ENCODE measurements at regions not wholly inside any gene's neighbourhood (a gene's known extent, or its start where the extent isn't known, plus 50 kb on each side); places are given as distances from the start of the nearest gene placed in this dataset.
A peak's percentile ranks its signal among the peaks of the same experiment; 100 is the strongest.

DNA sequence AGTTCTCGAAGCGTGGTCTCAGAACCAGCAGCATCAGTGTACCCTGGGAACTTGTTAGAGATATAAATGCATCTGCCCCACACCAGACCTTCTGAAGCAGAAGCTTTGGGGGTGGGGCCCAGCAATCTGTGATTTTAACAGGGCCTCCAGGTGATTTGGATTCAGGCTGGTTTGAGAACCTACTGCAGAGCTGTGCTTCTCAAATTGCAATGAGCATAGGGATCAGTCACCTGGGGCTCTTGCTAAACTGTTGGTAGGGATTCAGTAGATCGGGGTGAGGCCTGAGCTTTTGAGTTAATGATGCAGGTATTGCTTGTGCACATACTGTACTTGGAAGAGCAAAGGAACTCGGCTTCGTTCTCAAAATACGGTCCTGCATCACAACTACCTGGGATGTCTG, 243.6 kb upstream of the PODXL start:
- FAIRE-seq (no peak), ATAC-seq (no peak), DNase-seq (ENCODE audit: low read depth in 1 of 2, low spot score in 1 of 2) (no peak)
- H3K4me3 ChIP-seq = no peak overlapping the region
- WGBS (ENCODE audit: missing lambda C conversion rate) = 53% methylated on average over 6 of the region's 6 CpGs
- H3K27ac ChIP-seq = no peak overlapping the region
- no peaks in the 10 kb centered on the region for H3K4me1 ChIP-seq
- TF ChIP-seq NPAS2 (CRISPR knock-in tag; IDR thresholded peaks at IDR 0.05; ENCODE audit: borderline replicate concordance) (no peak), RAD21 (conservative IDR thresholded peaks at IDR 0.05 in 1 of 2, IDR thresholded peaks at IDR 0.05 in 1 of 2) (no peak)
- H3K4me2 ChIP-seq = no peak overlapping the region
- no peaks in the 10 kb centered on the region for H3K9me3 ChIP-seq
- CTCF ChIA-PET = no interaction called here
- POLR2A ChIA-PET = no interaction called here

DNA sequence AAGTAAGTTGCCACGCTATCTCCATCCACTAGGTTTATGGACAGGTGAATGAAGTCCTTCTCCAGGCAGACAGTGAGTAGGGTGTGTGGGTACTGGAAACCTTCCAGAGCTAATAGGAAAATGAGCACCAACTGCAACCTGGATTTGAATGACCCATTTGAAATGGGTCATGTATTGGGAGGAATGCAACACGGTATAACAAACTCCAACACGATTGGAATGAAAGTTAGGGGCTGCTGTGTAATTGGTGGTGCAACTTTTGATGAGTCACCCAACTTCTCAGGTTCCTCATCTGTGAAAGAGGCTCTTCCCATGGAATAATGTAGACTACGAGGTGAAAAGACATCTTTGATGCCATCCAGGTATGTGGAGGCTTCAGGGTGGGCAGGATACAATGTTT, 241.4 kb upstream of the PODXL start:
- Histone ChIP-seq H3K4me1 (no peaks in the 10 kb centered on the region), H3K4me3 (no peak overlapping the region), H3K4me2 (no peak overlapping the region), H3K9me3 (no peaks in the 10 kb centered on the region), H3K27ac (no peak overlapping the region)
- ChIA-PET POLR2A (no interaction called here), CTCF (no interaction called here)
- no peak for DNase-seq (ENCODE audit: low read depth in 1 of 2, low spot score in 1 of 2)
- no peak for ATAC-seq
- 5% methylated on average over 4 of the region's 4 CpGs for WGBS (ENCODE audit: missing lambda C conversion rate)
- no peak for TF ChIP-seq NFE2L2 (conservative IDR thresholded peaks at IDR 0.05; ENCODE audit: low read length)
- TF ChIP-seq FOSL2 (IDR thresholded peaks at IDR 0.05) = no peak
- peak; percentile 33; the same call in 1 of the 2 replicates for TF ChIP-seq FOSL2 (CRISPR knock-in tag; IDR thresholded peaks at IDR 0.05)
- no peak for FAIRE-seq

DNA sequence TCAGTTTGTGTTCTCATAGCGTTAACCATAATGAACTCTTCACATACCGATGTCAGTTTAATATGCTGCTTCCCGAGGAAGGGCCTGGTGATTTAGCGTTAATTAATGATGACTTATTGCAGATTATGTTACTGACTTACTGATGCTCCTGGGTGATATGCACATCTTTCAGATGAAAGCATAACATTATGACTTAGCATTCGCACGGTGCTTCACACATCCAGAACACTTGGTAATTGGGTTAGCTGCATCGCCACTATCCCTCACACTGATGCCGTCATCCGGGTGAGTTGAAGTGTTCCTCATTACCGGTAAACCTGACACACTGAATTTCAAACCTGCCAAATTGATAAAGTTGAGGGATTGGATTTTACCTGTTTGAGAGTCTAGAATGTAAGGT, 239.0 kb upstream of the PODXL start:
- no peak overlapping the region for H3K4me3 ChIP-seq
- FAIRE-seq = no peak
- no peaks in the 10 kb centered on the region for H3K4me1 ChIP-seq
- no peak for ATAC-seq
- TF ChIP-seq ZSCAN20 (CRISPR knock-in tag; IDR thresholded peaks at IDR 0.05) = no peak
- no peak overlapping the region for H3K4me2 ChIP-seq
- no peak for DNase-seq (ENCODE audit: low read depth in 1 of 2, low spot score in 1 of 2)
- H3K9me3 ChIP-seq = no peaks in the 10 kb centered on the region
- 80% methylated on average over 10 of the region's 10 CpGs for WGBS (ENCODE audit: missing lambda C conversion rate)
- H3K27ac ChIP-seq = no peak overlapping the region
- ChIA-PET CTCF (interaction anchor here (0.6 to 1.1 kb wide), 2 partner anchors 64 to 539 kb away, joined by 4 read pairs; no protein-coding TSS in a partner anchor), POLR2A (no interaction called here)

DNA sequence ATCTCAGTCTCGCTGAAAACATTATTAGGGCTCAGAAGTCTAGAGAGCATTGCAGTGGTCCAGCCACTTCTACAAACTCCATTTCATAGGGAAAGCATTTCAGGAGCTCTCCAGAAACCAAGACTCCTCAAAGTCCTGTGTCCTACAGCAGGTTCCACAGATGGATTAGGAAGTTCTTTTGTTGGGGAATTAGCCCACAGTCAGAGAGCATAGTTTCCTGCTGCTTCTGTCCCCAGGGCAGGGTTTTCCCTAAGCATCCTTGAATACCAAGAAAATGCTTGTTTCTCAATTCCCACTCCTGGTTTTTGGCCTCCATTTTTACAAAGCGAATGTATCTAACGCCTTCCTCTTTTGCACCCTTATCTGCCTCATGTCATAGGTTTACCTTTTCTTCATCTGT, 235.9 kb upstream of the PODXL start:
- no peak for FAIRE-seq
- no peak for TF ChIP-seq JUN (IDR thresholded peaks at IDR 0.05)
- TF ChIP-seq, protein P1, sequence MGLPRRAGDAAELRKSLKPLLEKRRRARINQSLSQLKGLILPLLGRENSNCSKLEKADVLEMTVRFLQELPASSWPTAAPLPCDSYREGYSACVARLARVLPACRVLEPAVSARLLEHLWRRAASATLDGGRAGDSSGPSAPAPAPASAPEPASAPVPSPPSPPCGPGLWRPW (IDR thresholded peaks at IDR 0.05) = no peak
- TF ChIP-seq HOXB5 (CRISPR knock-in tag; IDR thresholded peaks at IDR 0.05) = no peak
- TF ChIP-seq RFX5 (IDR thresholded peaks at IDR 0.05) = no peak
- ChIA-PET POLR2A (no interaction called here), CTCF (interaction anchor here (0.6 to 1.5 kb wide), 4 partner anchors 39 to 893 kb away, joined by 3 to 5 read pairs (median 3); no protein-coding TSS in a partner anchor)
- WGBS (ENCODE audit: missing lambda C conversion rate) = 46% methylated on average over 3 of the region's 3 CpGs
- H3K4me3 ChIP-seq = no peak overlapping the region
- H3K4me2 ChIP-seq = no peak overlapping the region
- no peaks in the 10 kb centered on the region for H3K4me1 ChIP-seq
- H3K27ac ChIP-seq = no peak overlapping the region
- no peak for DNase-seq (ENCODE audit: low read depth in 1 of 2, low spot score in 1 of 2)
- H3K9me3 ChIP-seq = no peaks in the 10 kb centered on the region
- no peak for ATAC-seq

DNA sequence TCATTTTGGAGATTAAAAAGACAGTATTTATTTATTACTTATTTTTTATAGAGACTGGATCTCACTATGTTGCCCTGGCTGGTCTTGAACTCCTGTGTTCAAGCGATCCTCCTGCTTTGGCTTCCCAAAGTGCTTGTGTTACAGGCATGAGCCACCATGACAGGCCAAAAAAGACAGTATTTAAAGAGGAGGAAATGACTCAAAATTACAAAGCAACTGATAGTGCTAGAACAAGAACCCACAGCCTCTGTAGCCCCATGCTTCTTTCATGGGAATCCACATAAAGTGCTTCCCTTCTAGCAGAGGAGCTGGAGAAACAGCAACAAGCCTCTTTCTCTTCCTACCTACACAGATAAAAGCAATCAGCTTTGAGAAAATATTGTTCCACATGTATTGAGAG, 230.7 kb upstream of the PODXL start:
- no peaks in the 10 kb centered on the region for H3K9me3 ChIP-seq
- H3K27ac ChIP-seq = no peak overlapping the region
- no peak overlapping the region for H3K4me3 ChIP-seq
- DNase-seq (ENCODE audit: low read depth in 1 of 2, low spot score in 1 of 2) (no peak), ATAC-seq (no peak), FAIRE-seq (no peak)
- no peak overlapping the region for H3K4me2 ChIP-seq
- CTCF ChIA-PET = no interaction called here
- H3K4me1 ChIP-seq = no peaks in the 10 kb centered on the region
- WGBS (ENCODE audit: missing lambda C conversion rate) = 52% methylated on average over 1 of the region's 1 CpG
- POLR2A ChIA-PET = no interaction called here
- TF ChIP-seq, protein P2, sequence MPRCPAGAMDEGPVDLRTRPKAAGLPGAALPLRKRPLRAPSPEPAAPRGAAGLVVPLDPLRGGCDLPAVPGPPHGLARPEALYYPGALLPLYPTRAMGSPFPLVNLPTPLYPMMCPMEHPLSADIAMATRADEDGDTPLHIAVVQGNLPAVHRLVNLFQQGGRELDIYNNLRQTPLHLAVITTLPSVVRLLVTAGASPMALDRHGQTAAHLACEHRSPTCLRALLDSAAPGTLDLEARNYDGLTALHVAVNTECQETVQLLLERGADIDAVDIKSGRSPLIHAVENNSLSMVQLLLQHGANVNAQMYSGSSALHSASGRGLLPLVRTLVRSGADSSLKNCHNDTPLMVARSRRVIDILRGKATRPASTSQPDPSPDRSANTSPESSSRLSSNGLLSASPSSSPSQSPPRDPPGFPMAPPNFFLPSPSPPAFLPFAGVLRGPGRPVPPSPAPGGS (IDR thresholded peaks at IDR 0.05) = no peak
- TF ChIP-seq HOXB5 (CRISPR knock-in tag; IDR thresholded peaks at IDR 0.05) = no peak
- TF ChIP-seq, protein P1 (IDR thresholded peaks at IDR 0.05) = no peak
- no peak for TF ChIP-seq SREBF2 (IDR thresholded peaks at IDR 0.05)
- TF ChIP-seq, protein P3, sequence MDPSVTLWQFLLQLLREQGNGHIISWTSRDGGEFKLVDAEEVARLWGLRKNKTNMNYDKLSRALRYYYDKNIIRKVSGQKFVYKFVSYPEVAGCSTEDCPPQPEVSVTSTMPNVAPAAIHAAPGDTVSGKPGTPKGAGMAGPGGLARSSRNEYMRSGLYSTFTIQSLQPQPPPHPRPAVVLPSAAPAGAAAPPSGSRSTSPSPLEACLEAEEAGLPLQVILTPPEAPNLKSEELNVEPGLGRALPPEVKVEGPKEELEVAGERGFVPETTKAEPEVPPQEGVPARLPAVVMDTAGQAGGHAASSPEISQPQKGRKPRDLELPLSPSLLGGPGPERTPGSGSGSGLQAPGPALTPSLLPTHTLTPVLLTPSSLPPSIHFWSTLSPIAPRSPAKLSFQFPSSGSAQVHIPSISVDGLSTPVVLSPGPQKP (IDR thresholded peaks at IDR 0.05; ENCODE audit: low read depth, low read length) = no peak
- TF ChIP-seq, protein P4, sequence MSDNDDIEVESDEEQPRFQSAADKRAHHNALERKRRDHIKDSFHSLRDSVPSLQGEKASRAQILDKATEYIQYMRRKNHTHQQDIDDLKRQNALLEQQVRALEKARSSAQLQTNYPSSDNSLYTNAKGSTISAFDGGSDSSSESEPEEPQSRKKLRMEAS (IDR thresholded peaks at IDR 0.05) = no peak

All from A549 (cell line).